ENCODE measurements at regions not wholly inside any gene's neighbourhood (a gene's known extent, or its start where the extent isn't known, plus 50 kb on each side); places are given as distances from the start of the nearest gene placed in this dataset.
"Not testable (repeated sequence)": the region's sequence is repeated elsewhere in the genome, so short reads cannot be mapped to it uniquely, and the experiment has no call there.

- TF ChIP-seq, protein P1, sequence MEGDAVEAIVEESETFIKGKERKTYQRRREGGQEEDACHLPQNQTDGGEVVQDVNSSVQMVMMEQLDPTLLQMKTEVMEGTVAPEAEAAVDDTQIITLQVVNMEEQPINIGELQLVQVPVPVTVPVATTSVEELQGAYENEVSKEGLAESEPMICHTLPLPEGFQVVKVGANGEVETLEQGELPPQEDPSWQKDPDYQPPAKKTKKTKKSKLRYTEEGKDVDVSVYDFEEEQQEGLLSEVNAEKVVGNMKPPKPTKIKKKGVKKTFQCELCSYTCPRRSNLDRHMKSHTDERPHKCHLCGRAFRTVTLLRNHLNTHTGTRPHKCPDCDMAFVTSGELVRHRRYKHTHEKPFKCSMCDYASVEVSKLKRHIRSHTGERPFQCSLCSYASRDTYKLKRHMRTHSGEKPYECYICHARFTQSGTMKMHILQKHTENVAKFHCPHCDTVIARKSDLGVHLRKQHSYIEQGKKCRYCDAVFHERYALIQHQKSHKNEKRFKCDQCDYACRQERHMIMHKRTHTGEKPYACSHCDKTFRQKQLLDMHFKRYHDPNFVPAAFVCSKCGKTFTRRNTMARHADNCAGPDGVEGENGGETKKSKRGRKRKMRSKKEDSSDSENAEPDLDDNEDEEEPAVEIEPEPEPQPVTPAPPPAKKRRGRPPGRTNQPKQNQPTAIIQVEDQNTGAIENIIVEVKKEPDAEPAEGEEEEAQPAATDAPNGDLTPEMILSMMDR (IDR thresholded peaks at IDR 0.05), result not testable (repeated sequence)
- not testable (repeated sequence) for TF ChIP-seq ZFX (IDR thresholded peaks at IDR 0.05; ENCODE audit: borderline replicate concordance)
Measured at GRCh38 chr7:159305185-159305584, 160.5 kb upstream of the VIPR2 start.
